IMR-90 (cell line): ENCODE measurements at regions not wholly inside any gene's neighbourhood (a gene's known extent, or its start where the extent isn't known, plus 50 kb on each side); places are given as distances from the start of the nearest gene placed in this dataset.

ENCODE experiments used
- ATAC-seq: fragments of 200-7000 bp; cut with Tn5 transposase; 2 replicates; pipeline ENCODE4 v1.9.1; 2020; ENCODE audit warnings: low read depth, mild to moderate bottlenecking, moderate library complexity
- BruUV-seq: library from RNA; stranded (reverse); fragments of 400-500 nt; replicated peaks from 2 replicates; lab custom pipeline; 2021; lab: Mats Ljungman, UMichigan
- CTCF ChIA-PET: fragments of 300-600 bp; formaldehyde crosslinking; extraction: SDS; loops from one replicate; lab custom pipeline; 2021; ENCODE audit warnings: antibody characterized with exemption; lab: Yijun Ruan, JAX
- POLR2A ChIA-PET: fragments of 300-600 bp; sonication (Branson Sonifier 250); formaldehyde crosslinking; loops from one replicate; lab custom pipeline; 2022; ENCODE audit warnings: antibody characterized with exemption; ENCODE audit not compliant: unreplicated experiment; lab: Charles Lee
- DNase-seq: peaks from one replicate; pipeline ENCODE4 v3.0.0; 2013
- H2AFZ ChIP-seq: replicated peaks from 2 replicates; pipeline ENCODE3; 2013; ENCODE audit warnings: low read length, mild to moderate bottlenecking; ENCODE audit not compliant: poor library complexity
- H2AK5ac ChIP-seq: 2 replicates; pipeline ENCODE4 v1.6.1; 2013; ENCODE audit warnings: low read depth, low read length, inconsistent platforms
- H2AK9ac ChIP-seq: replicated peaks from 2 replicates; pipeline ENCODE3; 2013; ENCODE audit warnings: mild to moderate bottlenecking, low read depth, low read length, moderate library complexity; ENCODE audit not compliant: poor library complexity
- H2BK120ac ChIP-seq: 2 replicates; pipeline ENCODE4 v1.6.1; 2013; ENCODE audit warnings: low read depth, low read length, inconsistent platforms
- H2BK15ac ChIP-seq: 3 replicates; pipeline ENCODE4 v1.6.1; 2013; ENCODE audit warnings: low read depth, low read length, inconsistent platforms
- H2BK20ac ChIP-seq: 2 replicates; pipeline ENCODE4 v1.6.1; 2013; ENCODE audit warnings: low read depth, mild to moderate bottlenecking, inconsistent platforms, low read length, moderate library complexity
- H2BK5ac ChIP-seq: 2 replicates; pipeline ENCODE4 v1.6.1; 2013; ENCODE audit warnings: mild to moderate bottlenecking, low read depth, low read length, inconsistent platforms; ENCODE audit not compliant: poor library complexity, severe bottlenecking
- H3K14ac ChIP-seq: replicated peaks from 2 replicates; pipeline ENCODE4 v1.6.1; 2013; ENCODE audit warnings: low read depth, low read length, inconsistent platforms
- H3K18ac ChIP-seq: 2 replicates; pipeline ENCODE4 v1.6.1; 2013; ENCODE audit warnings: low read depth, low read length, control low read depth
- H3K23ac ChIP-seq: 2 replicates; pipeline ENCODE4 v1.6.1; 2013; ENCODE audit warnings: low read depth, low read length, inconsistent platforms
- H3K27ac ChIP-seq: 2 replicates; pipeline ENCODE4 v1.5.1; 2013; ENCODE audit warnings: mild to moderate bottlenecking, control low read depth, low read length; ENCODE audit not compliant: insufficient read depth
- H3K27me3 ChIP-seq: 2 replicates; pipeline ENCODE4 v1.6.1; 2013; ENCODE audit warnings: low read length; ENCODE audit not compliant: control insufficient read depth, insufficient read depth
- H3K36me3 ChIP-seq: 2 replicates; pipeline ENCODE4 v1.6.1; 2013; ENCODE audit warnings: low read length, mixed read lengths; ENCODE audit not compliant: control insufficient read depth, insufficient read depth
- H3K4ac ChIP-seq: 2 replicates; pipeline ENCODE4 v1.6.1; 2013; ENCODE audit warnings: low read depth, low read length, inconsistent platforms
- H3K4me1 ChIP-seq: 2 replicates; pipeline ENCODE4 v1.6.1; 2013; ENCODE audit warnings: low read length, mixed read lengths; ENCODE audit not compliant: control insufficient read depth, insufficient read depth
- H3K4me2 ChIP-seq: 2 replicates; pipeline ENCODE4 v1.6.1; 2013; ENCODE audit warnings: low read depth, mild to moderate bottlenecking, control low read depth, low read length, moderate library complexity
- H3K4me3 ChIP-seq: 2 replicates; pipeline ENCODE4 v1.5.1; 2013; ENCODE audit warnings: low read depth, mild to moderate bottlenecking, control low read depth, low read length, moderate library complexity; ENCODE audit not compliant: insufficient read depth
- H3K56ac ChIP-seq: 2 replicates; pipeline ENCODE4 v1.6.1; 2013; ENCODE audit warnings: low read length, inconsistent platforms; ENCODE audit not compliant: insufficient read depth; ENCODE audit errors: extremely low read depth
- H3K79me1 ChIP-seq, 2 experiments: 2 replicates each; pipeline ENCODE4 v1.6.1; 2013; ENCODE audit warnings: low read length in 2 of 2, inconsistent platforms in 1 of 2, low read depth in 1 of 2
- H3K9ac ChIP-seq: 2 replicates; pipeline ENCODE4 v1.6.1; 2013; ENCODE audit warnings: low read depth, low read length, control low read depth
- H3K9me1 ChIP-seq: 2 replicates; pipeline ENCODE4 v1.6.1; 2013; ENCODE audit warnings: low read length, inconsistent platforms; ENCODE audit not compliant: insufficient read depth
- H3K9me3 ChIP-seq: 2 replicates; pipeline ENCODE4 v1.6.1; 2013; ENCODE audit warnings: low read length; ENCODE audit not compliant: control insufficient read depth, insufficient read depth
- H4K20me1 ChIP-seq: 2 replicates; pipeline ENCODE4 v1.6.1; 2013; ENCODE audit warnings: low read length, inconsistent platforms; ENCODE audit not compliant: insufficient read depth
- H4K5ac ChIP-seq: 2 replicates; pipeline ENCODE4 v1.6.1; 2013; ENCODE audit warnings: mild to moderate bottlenecking, low read depth, low read length, control low read depth
- H4K8ac ChIP-seq, 2 experiments: 2 replicates each; pipeline ENCODE4 v1.6.1; 2013; ENCODE audit warnings: low read depth in 2 of 2, low read length in 2 of 2, control low read depth in 1 of 2, inconsistent platforms in 1 of 2
- H4K91ac ChIP-seq: 2 replicates; pipeline ENCODE4 v1.6.1; 2013; ENCODE audit warnings: low read depth, low read length, inconsistent platforms; ENCODE audit not compliant: insufficient read depth
- BHLHE40 ChIP-seq: fragments of 150-350 bp; IDR thresholded peaks from 2 replicates; pipeline ENCODE4 v1.6.1; 2016; ENCODE audit warnings: mild to moderate bottlenecking, low read depth, low read length
- CEBPB ChIP-seq: IDR thresholded peaks from 2 replicates; pipeline ENCODE4 v1.6.1; 2012; ENCODE audit warnings: low read depth, low read length, improper control_type of control experiment
- CHD1 ChIP-seq: IDR thresholded peaks from 2 replicates; pipeline ENCODE4 v1.6.1; 2012; ENCODE audit warnings: low read depth, low read length, improper control_type of control experiment
- FOS ChIP-seq: fragments of 150-350 bp; IDR thresholded peaks from 2 replicates; pipeline ENCODE4 v1.6.1; 2016; ENCODE audit warnings: low read depth, low read length
- MAFK ChIP-seq: IDR thresholded peaks from 2 replicates; pipeline ENCODE4 v1.6.1; 2012; ENCODE audit warnings: low read depth, low read length, improper control_type of control experiment
- MAZ ChIP-seq: IDR thresholded peaks from 2 replicates; pipeline ENCODE4 v1.6.1; 2012; ENCODE audit warnings: low read depth, mild to moderate bottlenecking, low read length, improper control_type of control experiment, moderate library complexity, borderline replicate concordance
- MXI1 ChIP-seq: IDR thresholded peaks from 2 replicates; pipeline ENCODE4 v1.6.1; 2012; ENCODE audit warnings: low read depth, mild to moderate bottlenecking, low read length, moderate library complexity, borderline replicate concordance
- NFE2L2 ChIP-seq: fragments of 150-350 bp; IDR thresholded peaks from 2 replicates; pipeline ENCODE4 v1.6.1; 2016; ENCODE audit warnings: low read depth, mild to moderate bottlenecking, low read length
- POLR2A ChIP-seq: IDR thresholded peaks from 2 replicates; pipeline ENCODE4 v1.6.1; 2012; ENCODE audit warnings: mild to moderate bottlenecking, low read depth, low read length
- RAD21 ChIP-seq: IDR thresholded peaks from 2 replicates; pipeline ENCODE4 v1.6.1; 2012; ENCODE audit warnings: low read length, improper control_type of control experiment
- RCOR1 ChIP-seq: IDR thresholded peaks from 2 replicates; pipeline ENCODE4 v1.6.1; 2012; ENCODE audit warnings: mild to moderate bottlenecking, low read length, improper control_type of control experiment; ENCODE audit not compliant: insufficient replicate concordance
- RFX5 ChIP-seq: IDR thresholded peaks from 2 replicates; pipeline ENCODE4 v1.8.0; 2012; ENCODE audit warnings: low read depth, mild to moderate bottlenecking, low read length, moderate library complexity
- SMC3 ChIP-seq: fragments of 150-350 bp; IDR thresholded peaks from 2 replicates; pipeline ENCODE4 v1.6.1; 2016; ENCODE audit warnings: low read depth, mild to moderate bottlenecking, antibody characterized with exemption, low read length, moderate library complexity
- WGBS, 2 experiments: methylation state at CpG; one replicate each; pipeline versions ENCODE4 v1.1.5 to v1.1.7; 2013; ENCODE audit warnings: missing lambda C conversion rate in 2 of 2; ENCODE audit not compliant: insufficient read length in 1 of 2; ENCODE audit errors: extremely low coverage in 2 of 2; 5-methylcytosine and 5-hydroxymethylcytosine counted together
- dilution Hi-C: fragments of 300-500 bp; cut with HindIII; formaldehyde crosslinking; loops from one replicate; pipeline ENCODE4 v1.14.3; 2018; ENCODE audit warnings: low sequenced_read_pairs; ENCODE audit not compliant: unreplicated experiment
- in situ Hi-C: fragments of 300-500 bp; cut with MboI; formaldehyde crosslinking; loops from 3 replicates; pipeline ENCODE4 v1.14.3; 2019; ENCODE audit warnings: low sequenced_read_pairs, inconsistent platforms, mixed read lengths
- intact Hi-C: fragments of 100-400 bp; cut with micrococcal nuclease; formaldehyde crosslinking; loops from 2 replicates; pipeline ENCODE4 v1.10.0; 2022
- TF ChIP-seq, protein P1 (sequence below): fragments of 150-350 bp; IDR thresholded peaks from 2 replicates; pipeline ENCODE4 v1.6.1; 2017; ENCODE audit warnings: mild to moderate bottlenecking, antibody characterized with exemption, low read length, low read depth
- TF ChIP-seq, protein P2 (sequence below): conservative IDR thresholded peaks from 2 replicates; pipeline ENCODE4 v1.5.1; 2012; ENCODE audit warnings: mild to moderate bottlenecking, low read depth, low read length, improper control_type of control experiment
- TF ChIP-seq, protein P3 (sequence below): fragments of 150-350 bp; IDR thresholded peaks from 2 replicates; pipeline ENCODE4 v1.6.1; 2016; ENCODE audit warnings: low read depth, mild to moderate bottlenecking, low read length, moderate library complexity, borderline replicate concordance

DNA sequence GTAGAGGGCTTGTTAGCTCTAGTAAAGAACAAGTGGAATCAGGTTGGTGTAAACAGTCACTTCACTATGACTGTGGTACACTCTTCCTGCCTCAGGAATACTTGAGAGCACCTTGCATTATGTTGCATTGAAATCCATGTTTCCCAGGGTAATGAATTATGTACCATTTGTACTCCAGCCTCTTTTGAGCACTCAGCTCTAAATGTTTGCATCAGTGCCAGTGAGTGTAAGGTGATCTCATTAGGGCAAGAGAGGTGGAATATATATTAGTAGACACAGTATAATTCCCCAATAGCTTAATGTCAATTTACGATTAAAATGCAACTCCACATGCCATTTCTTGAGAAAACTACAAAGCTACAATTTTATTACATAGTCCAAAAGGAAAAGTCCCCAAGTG lies 319.6 kb upstream of the POU3F2 start:
- no peaks in the 10 kb centered on the region for H4K20me1 ChIP-seq
- ATAC-seq (no peak), DNase-seq (no peak)
- no peak overlapping the region for H4K5ac ChIP-seq
- no peak overlapping the region for H2BK15ac ChIP-seq
- in situ Hi-C loops = no loop called here
- POLR2A ChIA-PET = no interaction called here
- H2BK5ac ChIP-seq = no peak overlapping the region
- WGBS, 2 experiments = no CpG with 5 or more reads among the region's 1 CpG
- H3K36me3 ChIP-seq = no peaks in the 10 kb centered on the region
- no peak overlapping the region for H3K23ac ChIP-seq
- CTCF ChIA-PET = no interaction called here
- no peaks in the 10 kb centered on the region for H3K9me1 ChIP-seq
- no peak for TF ChIP-seq SMC3
- TF ChIP-seq RCOR1 = no peak
- TF ChIP-seq RFX5 = no peak
- TF ChIP-seq CEBPB = no peak
- TF ChIP-seq RAD21 = no peak
- no peak for TF ChIP-seq MAFK
- no peak for TF ChIP-seq FOS
- no peak for TF ChIP-seq CHD1
- TF ChIP-seq NFE2L2 = no peak
- TF ChIP-seq, protein P1, sequence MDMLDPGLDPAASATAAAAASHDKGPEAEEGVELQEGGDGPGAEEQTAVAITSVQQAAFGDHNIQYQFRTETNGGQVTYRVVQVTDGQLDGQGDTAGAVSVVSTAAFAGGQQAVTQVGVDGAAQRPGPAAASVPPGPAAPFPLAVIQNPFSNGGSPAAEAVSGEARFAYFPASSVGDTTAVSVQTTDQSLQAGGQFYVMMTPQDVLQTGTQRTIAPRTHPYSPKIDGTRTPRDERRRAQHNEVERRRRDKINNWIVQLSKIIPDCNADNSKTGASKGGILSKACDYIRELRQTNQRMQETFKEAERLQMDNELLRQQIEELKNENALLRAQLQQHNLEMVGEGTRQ = no peak
- TF ChIP-seq MAZ = no peak
- TF ChIP-seq BHLHE40 = no peak
- TF ChIP-seq POLR2A = no peak
- no peak for TF ChIP-seq MXI1
- TF ChIP-seq, protein P2, sequence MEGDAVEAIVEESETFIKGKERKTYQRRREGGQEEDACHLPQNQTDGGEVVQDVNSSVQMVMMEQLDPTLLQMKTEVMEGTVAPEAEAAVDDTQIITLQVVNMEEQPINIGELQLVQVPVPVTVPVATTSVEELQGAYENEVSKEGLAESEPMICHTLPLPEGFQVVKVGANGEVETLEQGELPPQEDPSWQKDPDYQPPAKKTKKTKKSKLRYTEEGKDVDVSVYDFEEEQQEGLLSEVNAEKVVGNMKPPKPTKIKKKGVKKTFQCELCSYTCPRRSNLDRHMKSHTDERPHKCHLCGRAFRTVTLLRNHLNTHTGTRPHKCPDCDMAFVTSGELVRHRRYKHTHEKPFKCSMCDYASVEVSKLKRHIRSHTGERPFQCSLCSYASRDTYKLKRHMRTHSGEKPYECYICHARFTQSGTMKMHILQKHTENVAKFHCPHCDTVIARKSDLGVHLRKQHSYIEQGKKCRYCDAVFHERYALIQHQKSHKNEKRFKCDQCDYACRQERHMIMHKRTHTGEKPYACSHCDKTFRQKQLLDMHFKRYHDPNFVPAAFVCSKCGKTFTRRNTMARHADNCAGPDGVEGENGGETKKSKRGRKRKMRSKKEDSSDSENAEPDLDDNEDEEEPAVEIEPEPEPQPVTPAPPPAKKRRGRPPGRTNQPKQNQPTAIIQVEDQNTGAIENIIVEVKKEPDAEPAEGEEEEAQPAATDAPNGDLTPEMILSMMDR = no peak
- TF ChIP-seq, protein P3, sequence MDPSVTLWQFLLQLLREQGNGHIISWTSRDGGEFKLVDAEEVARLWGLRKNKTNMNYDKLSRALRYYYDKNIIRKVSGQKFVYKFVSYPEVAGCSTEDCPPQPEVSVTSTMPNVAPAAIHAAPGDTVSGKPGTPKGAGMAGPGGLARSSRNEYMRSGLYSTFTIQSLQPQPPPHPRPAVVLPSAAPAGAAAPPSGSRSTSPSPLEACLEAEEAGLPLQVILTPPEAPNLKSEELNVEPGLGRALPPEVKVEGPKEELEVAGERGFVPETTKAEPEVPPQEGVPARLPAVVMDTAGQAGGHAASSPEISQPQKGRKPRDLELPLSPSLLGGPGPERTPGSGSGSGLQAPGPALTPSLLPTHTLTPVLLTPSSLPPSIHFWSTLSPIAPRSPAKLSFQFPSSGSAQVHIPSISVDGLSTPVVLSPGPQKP = no peak
- H4K91ac ChIP-seq = no peak overlapping the region
- H3K79me1 ChIP-seq = no peaks in the 10 kb centered on the region
- H3K27ac ChIP-seq = no peak overlapping the region
- no peak overlapping the region for H3K4me2 ChIP-seq
- H3K9ac ChIP-seq = no peak overlapping the region
- no peak overlapping the region for H2AFZ ChIP-seq
- no peak overlapping the region for H3K18ac ChIP-seq
- H2BK120ac ChIP-seq = no peak overlapping the region
- dilution Hi-C loops = no loop called here
- no peak overlapping the region for H2AK9ac ChIP-seq
- H4K8ac ChIP-seq = no peak overlapping the region
- H2BK20ac ChIP-seq = no peak overlapping the region
- no peak overlapping the region for H3K4me3 ChIP-seq
- no TSS peak for BruUV-seq
- peaks cover 5% of the 10 kb centered on the region for H3K9me3 ChIP-seq
- no peaks in the 10 kb centered on the region for H3K4me1 ChIP-seq
- no peak overlapping the region for H2AK5ac ChIP-seq
- H3K56ac ChIP-seq = no peak overlapping the region
- no peak overlapping the region for H3K4ac ChIP-seq
- H3K14ac ChIP-seq = no peak overlapping the region
- H3K27me3 ChIP-seq = no peaks in the 10 kb centered on the region
- intact Hi-C loops = no loop called here
